ENCODE measurements at regions not wholly inside any gene's neighbourhood (a gene's known extent, or its start where the extent isn't known, plus 50 kb on each side); places are given as distances from the start of the nearest gene placed in this dataset.
"Not testable (repeated sequence)": the region's sequence is repeated elsewhere in the genome, so short reads cannot be mapped to it uniquely, and the experiment has no call there.

DNA sequence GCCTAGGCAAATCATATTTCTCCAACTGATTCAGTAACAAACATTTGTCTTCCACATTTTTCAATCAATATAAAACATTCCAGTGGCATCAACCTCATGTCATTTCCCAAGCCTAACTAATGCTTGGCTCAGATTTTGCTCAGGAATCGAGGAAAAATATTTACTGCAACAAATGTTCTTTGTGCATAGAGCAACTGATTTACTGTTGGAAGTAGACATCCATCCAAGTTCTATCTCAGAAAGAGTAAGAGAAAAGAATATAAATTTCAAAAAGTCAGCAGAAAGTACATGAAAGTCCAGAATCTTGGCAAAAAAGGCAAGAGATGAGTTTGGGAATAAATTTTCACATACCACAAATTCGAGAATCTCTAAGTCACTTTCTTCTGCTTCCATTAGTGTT lies 2245.0 kb upstream of the RAG2 start:
- DNase-seq, result no peak

DNA sequence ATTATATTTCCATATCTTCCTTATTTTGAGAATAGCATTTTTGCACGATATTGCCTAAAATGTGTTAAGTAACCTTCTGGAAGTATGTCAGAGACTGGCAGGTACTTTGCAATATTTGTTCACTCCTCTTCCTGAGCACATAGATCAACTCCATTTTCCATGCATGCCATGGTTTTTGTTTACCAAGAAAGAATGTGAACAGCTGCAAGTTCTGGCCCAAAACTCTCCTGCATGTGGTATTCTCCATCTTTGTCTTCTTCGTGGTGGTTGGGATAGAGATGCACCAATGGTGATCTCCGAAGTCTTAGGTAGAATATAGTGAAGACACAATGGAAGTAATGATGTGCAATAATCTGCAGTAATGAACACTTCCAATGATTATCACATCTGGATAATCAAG lies 2241.0 kb upstream of the RAG2 start:
- no peak for DNase-seq

DNA sequence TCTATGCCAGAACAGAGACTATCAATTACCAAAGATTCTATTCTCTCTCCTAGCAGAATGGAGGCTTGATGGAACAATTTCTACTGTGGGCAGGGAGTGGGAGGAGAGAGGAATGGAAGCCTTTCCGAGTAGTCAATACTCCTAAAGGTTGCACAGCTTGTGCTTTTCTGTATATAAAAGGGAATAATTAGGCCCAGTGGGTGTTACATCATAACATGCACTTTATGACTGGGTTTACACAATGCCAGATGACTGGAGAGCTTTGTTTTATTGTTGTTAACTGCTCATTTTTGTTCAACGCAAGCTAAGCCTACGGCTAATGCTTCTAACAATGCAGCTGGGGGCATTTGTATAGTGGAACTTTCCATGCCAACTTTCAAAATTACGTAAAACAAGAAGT lies 2237.9 kb upstream of the RAG2 start:
- DNase-seq, result no peak

DNA sequence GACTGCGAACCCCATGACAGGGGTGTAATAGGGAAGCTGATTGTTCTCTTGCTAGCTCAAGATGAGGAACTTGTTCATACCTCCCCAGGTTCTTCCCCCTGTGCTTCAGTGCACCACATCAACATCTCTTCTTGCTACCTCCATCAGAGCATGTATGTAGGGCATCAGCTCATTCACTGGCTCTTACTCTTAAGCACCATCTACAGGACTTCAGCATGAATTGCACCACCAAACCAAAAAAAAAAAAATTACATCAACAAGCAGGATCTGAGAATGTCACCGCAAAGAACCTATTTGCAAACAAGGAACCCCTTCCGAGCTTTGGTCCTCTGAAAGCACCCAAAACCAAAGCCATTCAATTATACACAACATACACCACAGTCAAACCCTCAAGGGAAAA lies 2226.5 kb upstream of the RAG2 start:
- no peak for DNase-seq

DNA sequence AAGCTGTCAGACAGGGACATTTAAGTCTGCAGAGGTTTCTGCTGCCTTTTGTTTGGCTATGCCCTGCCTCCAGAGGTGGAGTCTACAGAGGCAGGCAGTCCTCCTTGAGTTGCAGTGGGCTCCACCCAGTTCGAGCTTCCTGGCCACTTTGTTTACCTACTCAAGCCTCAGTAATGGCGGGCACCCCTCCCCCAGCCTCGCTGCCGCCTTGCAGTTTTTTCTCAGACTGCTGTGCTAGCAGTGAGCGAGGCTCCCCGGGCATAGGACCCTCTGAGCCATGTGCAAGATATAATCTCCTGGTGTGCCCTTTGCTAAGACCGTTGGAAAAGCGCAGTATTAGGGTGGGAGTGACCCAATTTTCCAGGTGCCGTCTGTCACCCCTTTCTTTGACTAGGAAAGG lies 2223.8 kb upstream of the RAG2 start:
- DNase-seq, result not testable (repeated sequence)

DNA sequence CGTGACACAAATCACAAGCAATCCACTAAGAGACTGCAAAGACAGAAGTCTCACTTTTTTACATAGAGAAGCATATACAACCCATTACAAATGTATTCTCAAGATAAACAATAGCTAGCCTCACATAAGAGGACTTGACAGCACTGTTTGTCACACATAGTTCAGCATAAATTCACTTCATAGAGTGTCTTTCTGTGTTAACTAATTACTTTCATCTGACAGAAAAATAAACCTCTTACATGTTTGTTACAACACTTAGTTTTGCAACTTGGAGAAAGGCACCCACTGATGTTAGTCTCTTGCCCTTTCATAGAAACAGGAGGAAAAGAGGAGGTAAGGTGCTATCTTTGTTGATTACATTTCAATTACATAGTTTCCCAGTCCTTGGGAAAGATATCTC lies 2221.9 kb upstream of the RAG2 start:
- DNase-seq, result no peak

DNA sequence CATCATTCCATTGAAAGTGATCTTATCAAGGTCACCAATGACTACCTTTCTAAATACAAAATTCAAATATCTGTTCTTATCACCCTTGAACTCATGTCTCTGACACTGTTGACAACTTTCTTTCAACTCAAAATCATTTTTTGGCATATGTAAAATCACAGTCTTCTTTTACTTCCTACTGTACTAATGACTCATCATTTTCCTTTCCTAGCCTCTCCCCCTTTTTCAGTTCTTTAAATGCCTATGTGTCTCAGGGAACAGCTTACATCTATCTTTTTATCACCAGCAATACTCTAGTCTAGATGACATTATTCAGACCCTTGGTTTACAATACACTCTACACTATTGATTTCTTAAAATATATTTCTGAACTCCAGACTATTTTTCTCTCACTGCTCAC lies 2220.7 kb upstream of the RAG2 start:
- no peak for DNase-seq

DNA sequence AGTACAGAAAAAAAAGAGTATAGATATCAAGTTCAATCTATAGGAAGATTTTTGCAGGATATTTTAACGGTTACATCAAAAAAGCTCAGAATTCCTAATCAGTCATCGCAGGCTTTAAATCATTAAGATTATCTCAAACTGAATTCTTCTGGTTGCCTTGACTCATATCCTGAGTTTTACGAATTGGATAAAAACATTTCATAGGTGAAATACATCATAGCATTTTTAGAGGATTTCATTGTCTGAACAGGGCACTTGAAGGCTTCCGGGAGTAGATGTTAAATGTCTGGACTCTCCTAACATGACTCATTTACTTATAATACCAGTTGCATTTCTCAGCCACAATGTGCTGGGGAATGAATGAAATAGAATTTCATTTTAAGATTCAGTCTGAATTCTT lies 2216.6 kb upstream of the RAG2 start:
- DNase-seq, result no peak

DNA sequence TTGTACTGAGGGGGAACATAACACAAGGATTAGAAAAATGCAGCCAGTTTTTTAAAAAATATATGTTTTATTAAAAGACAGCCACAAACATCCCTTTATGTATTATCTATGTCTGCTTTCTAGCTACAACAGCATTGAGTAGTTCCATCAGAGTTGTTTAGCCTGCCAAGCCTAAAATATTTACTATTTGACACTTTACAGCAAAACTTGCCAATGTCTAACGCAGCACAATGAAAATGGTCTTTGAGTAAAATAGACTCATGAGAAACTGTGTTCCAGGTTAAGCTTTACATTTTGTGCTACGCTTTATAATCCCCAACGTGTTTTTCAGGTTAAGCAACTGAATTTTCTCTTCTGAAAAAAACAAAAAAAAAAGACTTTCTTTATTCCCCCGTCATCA lies 2211.5 kb upstream of the RAG2 start:
- no peak for DNase-seq

DNA sequence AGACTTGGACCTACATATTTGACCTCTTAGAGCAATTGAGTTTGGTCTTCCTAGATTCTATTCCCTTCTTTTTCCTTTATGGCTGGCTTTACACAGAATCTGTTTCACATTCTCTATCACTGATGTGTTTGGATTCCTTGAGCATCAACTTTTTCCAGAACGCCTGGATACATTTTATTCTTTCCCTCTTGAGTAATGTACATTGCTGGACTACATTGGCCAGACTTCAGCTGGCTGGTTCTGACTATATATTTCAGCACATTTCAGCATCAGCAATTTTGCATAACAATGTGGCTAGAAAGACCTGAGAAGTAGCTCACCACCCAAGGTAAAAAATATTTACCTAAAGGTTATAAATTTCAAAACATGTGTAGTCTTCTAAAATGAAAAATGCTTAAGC lies 2198.2 kb upstream of the RAG2 start:
- no peak for DNase-seq

DNA sequence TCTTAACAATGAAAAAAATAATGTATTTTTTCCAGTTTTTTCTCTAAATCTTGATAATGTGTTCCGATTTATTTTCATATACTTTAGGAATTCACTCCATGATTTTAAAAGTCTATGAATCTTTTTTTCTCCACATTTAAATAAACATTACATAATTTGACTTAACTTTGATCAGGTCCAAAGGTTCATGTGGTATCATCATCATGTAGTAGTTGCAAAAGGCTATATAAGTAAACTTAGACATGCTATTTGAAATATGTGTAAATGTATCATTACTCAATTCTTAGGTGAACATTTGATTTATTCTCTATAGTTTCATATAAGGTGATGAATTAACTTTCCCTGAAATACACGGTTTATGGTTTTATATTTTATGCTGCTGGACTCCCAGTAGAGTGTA lies 2197.0 kb upstream of the RAG2 start:
- no peak for DNase-seq

DNA sequence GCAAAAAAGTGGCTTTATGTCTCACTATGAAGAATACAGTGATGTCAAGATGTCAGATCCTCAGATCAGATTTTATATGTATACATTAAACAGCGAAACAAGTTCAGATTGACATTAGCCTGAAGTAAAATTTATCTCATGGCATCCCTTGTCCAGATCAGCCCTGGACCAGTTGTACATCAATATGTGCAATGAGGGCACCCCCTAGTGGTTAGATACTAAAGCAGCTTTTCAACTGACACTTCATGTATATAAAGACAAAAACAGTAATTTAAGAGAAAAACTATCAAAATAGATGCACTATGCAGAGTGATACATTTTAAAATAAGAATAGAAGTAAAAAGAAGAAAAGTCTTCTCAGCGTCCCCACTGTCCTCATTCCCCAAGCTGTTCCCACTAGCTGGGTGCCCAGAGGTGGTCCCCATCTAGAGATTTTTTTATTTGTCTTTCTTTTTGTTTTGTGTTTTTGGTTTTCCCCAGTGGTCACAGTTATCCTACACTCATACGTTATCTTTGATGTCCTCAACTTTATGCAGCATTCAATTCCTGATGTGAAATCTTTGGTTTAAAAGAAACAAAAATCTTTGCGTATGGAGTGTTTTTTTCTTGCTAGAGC lies 2193.4 kb upstream of the RAG2 start:
- no peak for DNase-seq

DNA sequence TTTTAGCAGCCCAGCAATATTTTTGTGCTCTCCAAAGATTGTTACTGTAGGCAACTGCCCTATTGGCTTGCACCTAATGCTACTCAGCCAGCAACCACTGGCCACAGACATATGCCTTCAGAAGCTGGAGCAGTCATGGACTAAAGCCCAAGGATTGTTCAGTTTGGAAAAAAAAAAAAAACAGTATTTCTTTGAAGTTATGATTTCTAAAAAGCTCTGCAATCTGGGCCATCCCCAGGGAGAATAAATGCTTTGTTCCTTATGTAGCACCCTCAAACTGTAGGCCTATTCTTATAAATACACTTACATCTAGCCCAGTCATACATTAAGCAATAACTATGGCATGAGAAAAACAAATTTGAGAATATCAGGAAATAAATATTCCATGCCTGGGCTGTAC lies 2190.5 kb upstream of the RAG2 start:
- DNase-seq, result no peak

DNA sequence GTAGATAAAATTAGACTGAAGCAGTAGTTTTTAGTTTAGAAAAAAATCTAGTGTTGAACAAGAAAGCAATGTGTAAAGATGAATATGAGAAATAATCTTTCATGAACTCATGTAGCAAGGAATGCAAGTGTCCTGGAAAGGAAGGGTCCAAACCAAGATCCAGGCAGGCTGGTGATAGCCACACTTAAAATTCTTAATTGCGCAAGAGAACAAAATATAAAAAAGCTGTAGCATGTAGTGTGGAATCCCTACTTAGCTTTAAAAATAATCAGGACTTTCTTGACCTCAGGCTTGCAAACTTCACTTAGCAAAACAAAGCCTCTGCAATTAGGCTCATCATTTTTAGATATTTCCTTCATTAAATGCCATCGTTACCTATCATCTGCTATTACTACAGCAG lies 2186.1 kb upstream of the RAG2 start:
- DNase-seq, result no peak

DNA sequence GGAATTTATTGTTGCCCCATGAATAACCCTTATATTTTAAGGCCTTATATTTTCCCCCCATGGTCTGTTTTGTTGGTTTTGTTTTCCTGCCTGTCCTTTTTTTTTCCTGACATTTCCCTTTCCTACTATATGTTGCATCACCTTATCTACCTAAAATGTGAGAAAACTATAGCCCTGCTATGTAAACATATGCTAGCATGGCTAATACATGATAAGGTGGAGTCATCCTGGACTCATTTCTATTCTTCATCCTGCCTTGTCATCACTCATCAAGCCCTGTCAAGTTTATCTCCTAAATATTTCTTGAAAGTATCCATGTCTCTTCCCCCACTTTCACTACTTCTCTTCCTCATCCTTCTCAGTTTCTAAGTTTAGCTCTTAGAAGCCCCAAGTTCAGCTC lies 2168.8 kb upstream of the RAG2 start:
- DNase-seq, result no peak

DNA sequence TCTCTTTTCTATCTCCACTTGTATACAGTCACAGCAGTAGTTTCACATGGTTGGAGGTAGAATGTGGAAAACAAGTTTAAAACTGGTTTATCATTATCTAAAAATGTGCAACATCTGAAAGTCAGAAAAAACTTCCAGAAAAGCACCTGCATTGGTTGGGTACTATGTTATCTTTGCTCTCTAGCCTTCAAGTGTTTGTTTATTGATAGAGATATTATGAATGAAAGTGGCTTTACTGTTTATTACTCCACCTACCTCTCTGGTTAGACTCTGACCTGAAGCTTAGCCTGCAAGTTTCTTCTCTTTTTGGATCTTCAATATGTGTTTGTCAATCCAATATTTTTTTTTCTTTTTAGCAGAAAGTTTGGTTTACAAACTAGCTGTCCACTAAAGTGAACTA lies 2161.4 kb upstream of the RAG2 start:
- DNase-seq, result no peak

DNA sequence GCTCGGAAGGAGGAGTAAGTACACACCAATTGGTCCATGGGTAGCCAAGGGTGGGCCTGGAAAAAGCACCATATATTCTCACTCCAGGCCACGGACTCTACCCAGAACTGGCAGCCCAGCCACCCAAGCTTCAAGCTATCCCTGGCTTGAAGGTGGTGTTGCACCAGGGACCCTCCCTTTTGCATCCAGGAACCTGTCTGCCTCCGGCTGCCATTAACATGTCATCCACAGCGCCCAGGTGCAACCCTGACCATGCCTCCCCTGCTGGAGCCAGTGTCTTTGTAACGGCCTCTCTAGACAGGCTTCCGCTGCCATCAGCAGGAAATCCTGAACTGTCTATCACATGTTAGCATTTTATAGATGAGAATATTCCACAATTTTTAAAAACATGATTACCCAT lies 2158.5 kb upstream of the RAG2 start:
- DNase-seq, result no peak

DNA sequence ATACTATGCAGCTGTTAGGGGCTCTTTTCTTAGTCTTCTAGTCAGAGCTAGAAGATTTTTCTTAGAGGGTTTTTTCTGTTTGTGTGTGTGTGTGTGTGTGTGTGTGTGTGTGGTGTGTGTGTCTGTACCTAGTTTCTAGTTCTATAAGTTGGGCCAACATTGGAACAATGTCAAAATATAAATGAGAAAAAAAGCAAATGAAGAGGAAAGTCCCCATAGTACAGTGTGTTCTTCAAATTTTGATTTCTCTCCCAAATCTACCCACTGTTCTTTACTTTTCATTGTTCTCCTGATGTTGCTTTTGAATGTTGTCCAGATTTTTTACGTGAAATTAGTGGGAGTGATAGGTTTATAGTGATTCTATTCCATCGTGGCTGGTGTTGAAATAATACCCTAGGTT lies 2153.4 kb upstream of the RAG2 start:
- no peak for DNase-seq

DNA sequence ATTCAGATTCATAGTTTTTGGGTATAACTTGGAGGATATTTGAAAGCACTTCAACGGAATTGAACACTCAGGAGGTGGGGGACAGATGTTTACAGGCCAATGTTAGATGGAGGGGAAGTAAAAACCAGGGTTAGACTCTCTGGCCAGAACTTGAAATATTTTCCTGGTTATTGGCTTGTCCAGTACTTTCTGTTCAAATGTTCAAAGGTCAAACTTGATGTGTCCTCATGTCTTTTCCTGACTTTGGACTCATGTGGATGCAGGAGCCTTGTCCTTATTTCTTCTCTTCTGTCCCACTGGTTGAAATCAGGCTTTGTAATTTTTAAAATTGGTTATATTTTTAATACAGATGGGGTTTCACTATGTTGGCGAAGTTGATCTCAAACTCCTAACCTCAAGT lies 2148.5 kb upstream of the RAG2 start:
- DNase-seq, result not testable (repeated sequence)

DNA sequence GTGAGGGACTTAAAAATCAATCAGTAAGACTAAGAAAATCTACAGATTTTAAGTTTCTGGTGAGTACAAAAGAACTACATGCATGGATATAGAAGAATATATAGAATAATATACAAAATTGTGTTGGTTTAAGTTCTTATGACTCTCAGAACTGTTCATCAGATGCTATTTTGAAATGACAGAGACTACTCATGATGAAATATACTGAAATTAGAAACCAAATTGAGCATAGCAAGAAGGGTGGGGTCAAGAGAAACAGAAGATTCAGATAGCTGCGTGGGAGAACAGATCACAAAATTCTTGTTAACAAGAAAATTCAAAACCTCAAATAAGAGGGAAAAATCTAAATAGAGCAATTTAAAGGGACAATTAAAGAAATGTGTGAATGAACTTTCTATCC lies 2125.3 kb upstream of the RAG2 start:
- DNase-seq, result no peak

DNA sequence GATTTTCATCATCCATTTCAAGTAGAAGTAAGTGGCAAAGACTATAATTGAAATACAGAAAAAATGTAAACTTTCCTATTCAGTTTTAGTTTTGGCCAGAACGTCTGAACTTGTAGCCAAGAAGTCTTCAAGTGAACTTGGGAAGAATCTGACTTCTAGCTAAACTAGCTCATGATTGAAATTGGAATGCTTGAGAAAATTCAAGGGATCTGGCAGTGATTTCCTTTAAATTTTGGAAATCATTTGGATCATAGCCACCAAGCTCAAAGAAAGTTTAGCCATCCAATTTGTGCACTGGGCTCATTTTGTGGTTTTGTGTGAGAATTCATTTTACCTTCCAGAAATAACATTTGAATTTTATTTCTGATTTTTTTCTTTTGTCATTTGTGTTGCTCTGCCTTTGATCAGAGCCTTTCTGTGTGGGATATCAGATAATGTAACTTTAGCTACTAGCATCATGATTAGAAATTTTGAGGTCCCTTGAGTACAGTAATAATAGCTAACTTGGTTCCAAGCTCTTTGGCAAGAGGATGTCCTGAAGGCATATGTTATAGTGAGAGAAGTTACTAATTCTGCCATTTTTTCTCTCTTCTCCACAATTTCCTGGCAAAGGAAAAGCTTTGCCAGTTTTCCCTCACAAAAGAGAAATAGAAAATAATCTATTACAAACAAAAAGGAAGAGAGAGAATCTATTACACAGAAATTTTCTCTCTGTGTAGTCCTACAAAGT lies 2123.7 kb upstream of the RAG2 start:
- DNase-seq, result no peak

DNA sequence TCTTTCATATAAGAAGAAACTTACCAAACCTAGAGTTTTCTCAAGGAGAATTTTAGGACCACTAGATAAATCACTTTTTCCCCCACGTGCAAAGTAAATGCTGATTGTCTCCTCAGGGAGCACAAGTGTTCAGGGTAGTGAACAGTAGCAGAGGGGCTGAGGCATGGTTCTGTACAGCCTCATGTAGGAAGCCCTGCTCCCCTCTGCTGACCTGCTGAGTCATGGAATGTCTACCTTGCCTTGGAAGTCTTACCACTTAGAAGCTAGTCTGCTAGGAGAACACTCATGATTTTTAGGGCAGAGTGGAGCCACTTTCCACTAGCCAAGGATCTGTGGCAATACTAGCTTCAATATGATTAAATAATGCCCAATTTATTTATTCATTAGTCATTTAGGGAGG lies 2120.6 kb upstream of the RAG2 start:
- DNase-seq, result no peak

DNA sequence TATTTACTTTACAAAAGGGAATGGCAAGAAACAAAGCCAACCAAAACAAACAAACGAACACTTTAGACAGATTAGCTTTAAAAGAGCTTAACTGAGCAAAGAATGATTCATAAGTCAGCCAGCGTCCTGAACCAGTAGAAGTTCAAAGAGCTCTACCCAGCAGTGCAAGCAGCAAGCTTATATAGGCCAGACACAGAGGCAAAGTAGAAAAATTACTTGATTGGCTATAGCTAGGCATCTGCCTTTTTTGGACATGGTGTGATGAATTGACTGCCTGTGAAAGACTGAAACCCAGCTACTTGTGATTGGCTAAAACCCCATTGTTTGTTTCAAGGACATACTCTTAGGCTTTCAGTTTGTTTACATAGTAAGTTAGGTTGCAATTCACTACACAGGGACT lies 2120.0 kb upstream of the RAG2 start:
- no peak for DNase-seq

DNA sequence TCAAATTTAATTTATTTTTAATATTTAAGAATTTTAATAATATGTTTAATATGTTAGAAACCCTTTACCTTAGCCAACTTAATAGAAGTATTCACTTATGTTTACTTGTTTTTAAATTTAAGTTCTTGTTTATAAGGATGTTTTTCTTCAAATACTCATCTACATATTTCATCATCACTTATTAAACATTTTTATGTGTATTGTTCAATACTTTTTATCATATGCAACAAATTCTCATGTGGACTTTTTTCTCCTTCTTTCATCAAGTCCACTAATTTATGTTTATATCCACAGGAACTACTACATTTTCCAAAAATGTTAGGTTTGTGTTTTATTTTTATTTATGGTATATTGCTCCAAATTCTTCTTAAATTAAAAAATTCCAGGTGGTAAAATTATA lies 2113.1 kb upstream of the RAG2 start:
- no peak for DNase-seq

DNA sequence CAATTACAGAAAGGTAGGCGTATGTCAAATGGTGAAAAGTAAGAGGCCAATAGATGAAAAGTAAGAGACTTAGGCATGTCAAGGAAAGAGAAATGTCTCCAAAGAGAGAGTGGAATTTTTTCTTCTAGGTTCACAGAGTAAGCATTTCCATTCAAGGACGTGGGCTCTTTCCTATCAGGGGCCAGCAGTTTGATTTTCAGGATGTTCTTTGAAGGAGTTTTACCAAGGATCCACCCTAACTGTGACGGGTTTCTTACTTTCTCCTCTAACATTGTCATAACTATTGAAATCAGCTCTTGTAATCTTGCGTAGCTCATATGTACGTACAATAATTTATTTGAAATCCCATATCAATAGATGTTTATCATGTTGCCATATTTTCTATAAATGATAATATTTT lies 2112.2 kb upstream of the RAG2 start:
- DNase-seq, result no peak
